Keratinocyte (primary cell): ENCODE measurements at regions not wholly inside any gene's neighbourhood (a gene's known extent, or its start where the extent isn't known, plus 50 kb on each side); places are given as distances from the start of the nearest gene placed in this dataset.

Source experiments
- DNase-seq: peaks from one replicate; pipeline ENCODE4 v3.0.0-alpha.2; 2011; ENCODE audit warnings: low read depth, missing footprints, low spot score
- FAIRE-seq: peaks from 2 replicates; lab custom pipeline; 2011; peaks lifted over from hg19 to GRCh38; lab: Jason Lieb, UNC
- H2AFZ ChIP-seq: 2 replicates; pipeline ENCODE4 v1.6.0; 2012; ENCODE audit warnings: low read length, control low read depth, inconsistent platforms; ENCODE audit not compliant: control insufficient read depth
- H3K27ac ChIP-seq: 2 replicates; pipeline ENCODE4 v1.5.1; 2011; ENCODE audit warnings: low read length; ENCODE audit not compliant: control insufficient read depth, insufficient read depth
- H3K27me3 ChIP-seq: 3 replicates; pipeline ENCODE4 v1.6.0; 2011; ENCODE audit warnings: low read length; ENCODE audit not compliant: control insufficient read depth, insufficient read depth; ENCODE audit errors: extremely low read depth
- H3K36me3 ChIP-seq, 2 experiments: 2 replicates in 1 of 2; 3 replicates in 1 of 2; pipeline ENCODE4 v1.5.1; 2011; ENCODE audit warnings: low read length in 2 of 2, mild to moderate bottlenecking in 1 of 2; ENCODE audit not compliant: control insufficient read depth in 2 of 2, insufficient read depth in 2 of 2; ENCODE audit errors: extremely low read depth in 1 of 2
- H3K4me1 ChIP-seq: 3 replicates; pipeline ENCODE4 v1.5.1; 2011; ENCODE audit warnings: low read length; ENCODE audit not compliant: control insufficient read depth, insufficient read depth; ENCODE audit errors: extremely low read depth
- H3K4me2 ChIP-seq: 3 replicates; pipeline ENCODE4 v1.6.0; 2011; ENCODE audit warnings: low read depth, low read length; ENCODE audit not compliant: control insufficient read depth, insufficient read depth; ENCODE audit errors: extremely low read depth
- H3K4me3 ChIP-seq, 3 experiments: fragments of 200-600 bp in 1 of 3; sonication (generic) in 1 of 3; 2 replicates in 2 of 3; 3 replicates in 1 of 3; pipeline ENCODE4 v1.5.1; 2011 to 2016; ENCODE audit warnings: low read length in 3 of 3, mild to moderate bottlenecking in 3 of 3, control low read depth in 2 of 3, inconsistent platforms in 1 of 3, low read depth in 1 of 3, mixed read lengths in 1 of 3, mixed run types in 1 of 3, moderate library complexity in 1 of 3; ENCODE audit not compliant: control insufficient read depth in 2 of 3, insufficient read depth in 2 of 3; ENCODE audit errors: extremely low read depth in 1 of 3
- H3K79me2 ChIP-seq: 2 replicates; pipeline ENCODE4 v1.6.0; 2012; ENCODE audit warnings: low read length; ENCODE audit not compliant: control insufficient read depth, insufficient read depth
- H3K9ac ChIP-seq: 3 replicates; pipeline ENCODE4 v1.6.0; 2011; ENCODE audit warnings: low read length; ENCODE audit not compliant: control insufficient read depth, insufficient read depth; ENCODE audit errors: extremely low read depth
- H3K9me1 ChIP-seq: 3 replicates; pipeline ENCODE4 v1.6.0; 2011; ENCODE audit warnings: low read length; ENCODE audit not compliant: control insufficient read depth, insufficient read depth; ENCODE audit errors: extremely low read depth
- H3K9me3 ChIP-seq: 2 replicates; pipeline ENCODE4 v1.5.1; 2012; ENCODE audit warnings: low read depth, low read length; ENCODE audit not compliant: control insufficient read depth
- H4K20me1 ChIP-seq: 3 replicates; pipeline ENCODE4 v1.6.0; 2011; ENCODE audit warnings: low read length; ENCODE audit not compliant: control insufficient read depth, insufficient read depth; ENCODE audit errors: extremely low read depth
- CTCF ChIP-seq, 3 experiments: IDR thresholded peaks in 1 of 3; conservative IDR thresholded peaks in 1 of 3; optimal IDR thresholded peaks in 1 of 3; 2 replicates in 2 of 3; 3 replicates in 1 of 3; pipeline versions ENCODE3 to v1.5.1; 2011; ENCODE audit warnings: low read length in 3 of 3, mild to moderate bottlenecking in 3 of 3, moderate library complexity in 2 of 3, control low read depth in 1 of 3, inconsistent platforms in 1 of 3; ENCODE audit not compliant: insufficient read depth in 2 of 3; ENCODE audit errors: extremely low read depth in 1 of 3
- EZH2 ChIP-seq: IDR thresholded peaks from one replicate; pipeline ENCODE4 v1.6.1; 2012; ENCODE audit warnings: inconsistent platforms, mild to moderate bottlenecking, low read length, moderate library complexity
- dilution Hi-C: fragments of 300-500 bp; cut with MboI; formaldehyde crosslinking; loops from one replicate; pipeline ENCODE4 v1.7.0; 2020; ENCODE audit warnings: low sequenced_read_pairs; ENCODE audit not compliant: extremely low pct_ligation_motif_present

GRCh38 chr22:47580121-47580520 is 817.7 kb downstream of the TBC1D22A start:
- H3K27me3 ChIP-seq: no peaks in the 10 kb centered on the region
- dilution Hi-C loops: no loop called here
- no peak overlapping the region for H3K4me3 ChIP-seq
- H3K9me3 ChIP-seq: no peaks in the 10 kb centered on the region
- no peaks in the 10 kb centered on the region for H3K4me1 ChIP-seq
- H3K4me2 ChIP-seq: no peak overlapping the region
- H3K36me3 ChIP-seq: no peaks in the 10 kb centered on the region
- H4K20me1 ChIP-seq: no peaks in the 10 kb centered on the region
- no peak overlapping the region for H3K27ac ChIP-seq
- no peak overlapping the region for H3K9ac ChIP-seq
- no peak overlapping the region for H2AFZ ChIP-seq
- H3K9me1 ChIP-seq: no peaks in the 10 kb centered on the region
- no peaks in the 10 kb centered on the region for H3K79me2 ChIP-seq
- no peak for DNase-seq
- FAIRE-seq: no peak
- TF ChIP-seq EZH2 (no peak), CTCF (optimal IDR thresholded peaks at IDR 0.05 in 1 of 3, IDR thresholded peaks at IDR 0.05 in 1 of 3, conservative IDR thresholded peaks at IDR 0.05 in 1 of 3; ENCODE audit: extremely low read depth in 1 of 3, insufficient read depth in 2 of 3, low read length in 3 of 3) (no peak)

DNA sequence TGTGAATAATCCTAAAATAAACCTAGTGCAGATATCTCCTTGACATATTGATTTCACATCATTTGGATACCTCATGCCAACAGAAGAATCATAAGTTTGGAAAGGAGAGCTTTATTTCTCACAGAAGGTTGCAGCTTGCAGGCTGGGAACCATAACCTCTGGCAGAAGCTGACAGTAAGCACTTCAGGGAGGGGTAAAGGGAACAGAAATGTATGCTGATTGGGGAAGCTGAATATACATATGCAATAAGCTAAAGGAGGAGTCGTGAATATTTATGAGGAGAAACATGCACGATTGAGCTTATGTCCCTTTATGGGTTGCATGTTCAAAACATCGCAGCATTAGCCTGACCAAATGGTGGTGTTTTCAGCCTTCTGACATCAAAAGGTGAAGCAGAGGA is 814.5 kb downstream of the TBC1D22A start:
- DNase-seq: no peak
- no peak overlapping the region for H3K4me3 ChIP-seq
- H3K27ac ChIP-seq: no peak overlapping the region
- H3K9me3 ChIP-seq: no peaks in the 10 kb centered on the region
- H3K36me3 ChIP-seq: no peaks in the 10 kb centered on the region
- no peaks in the 10 kb centered on the region for H3K79me2 ChIP-seq
- no peaks in the 10 kb centered on the region for H3K27me3 ChIP-seq
- TF ChIP-seq CTCF (optimal IDR thresholded peaks at IDR 0.05 in 1 of 3, IDR thresholded peaks at IDR 0.05 in 1 of 3, conservative IDR thresholded peaks at IDR 0.05 in 1 of 3; ENCODE audit: extremely low read depth in 1 of 3, insufficient read depth in 2 of 3, low read length in 3 of 3) (no peak), EZH2 (no peak)
- H3K9ac ChIP-seq: no peak overlapping the region
- H3K4me1 ChIP-seq: no peaks in the 10 kb centered on the region
- no peak overlapping the region for H2AFZ ChIP-seq
- no peaks in the 10 kb centered on the region for H4K20me1 ChIP-seq
- no peak overlapping the region for H3K4me2 ChIP-seq
- H3K9me1 ChIP-seq: no peaks in the 10 kb centered on the region
- no peak for FAIRE-seq
- dilution Hi-C loops: no loop called here
